GM18517 (cell line): ENCODE measurements at regions not wholly inside any gene's neighbourhood (a gene's known extent, or its start where the extent isn't known, plus 50 kb on each side); places are given as distances from the start of the nearest gene placed in this dataset.
"Not testable (repeated sequence)": the region's sequence is repeated elsewhere in the genome, so short reads cannot be mapped to it uniquely, and the experiment has no call there.

Experiments
- ATAC-seq: cut with Tn5 transposase; IDR thresholded peaks from one replicate; pipeline ENCODE4 v1.9.1; 2021; ENCODE audit warnings: mild to moderate bottlenecking, moderate library complexity; ENCODE audit not compliant: unreplicated experiment

DNA sequence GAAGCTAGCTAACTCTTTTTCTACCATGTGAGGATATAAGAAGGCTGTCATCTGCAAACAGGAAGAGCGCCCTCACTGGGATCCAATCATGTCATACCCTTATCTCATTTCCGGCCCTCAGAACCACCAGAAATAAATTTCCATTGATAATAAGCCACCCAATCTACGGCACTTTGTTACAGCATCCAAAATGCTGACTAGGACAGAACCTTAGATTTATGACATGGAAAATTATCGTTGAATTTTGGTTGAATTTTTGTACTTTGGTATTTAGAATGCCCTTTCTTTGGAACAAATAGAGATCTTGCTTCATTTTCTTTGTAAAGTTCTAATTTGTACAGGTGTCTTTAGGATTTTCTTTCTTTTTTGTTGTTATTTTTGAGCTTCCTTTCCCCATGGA is 53.3 kb upstream of the CYLC2 start:
- no peak for ATAC-seq

DNA sequence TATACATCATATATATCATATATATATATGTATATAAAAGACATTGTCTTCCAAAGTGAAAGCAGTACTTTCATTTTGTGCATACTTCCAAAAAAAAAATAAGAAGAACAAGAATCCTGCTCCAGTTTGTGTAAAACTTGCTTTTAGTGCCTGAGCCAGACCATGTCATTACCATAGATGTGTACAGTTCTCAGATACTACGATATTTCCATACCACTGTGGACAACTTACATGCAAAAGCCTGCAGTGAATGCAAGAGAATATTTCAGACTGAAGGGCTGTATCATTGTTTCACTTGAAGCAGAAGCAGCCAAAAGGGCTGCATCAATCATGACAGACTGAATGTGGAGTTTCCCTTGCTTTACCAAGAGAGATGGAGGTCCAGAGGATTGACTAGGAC is 72.6 kb upstream of the CYLC2 start:
- no peak for ATAC-seq

DNA sequence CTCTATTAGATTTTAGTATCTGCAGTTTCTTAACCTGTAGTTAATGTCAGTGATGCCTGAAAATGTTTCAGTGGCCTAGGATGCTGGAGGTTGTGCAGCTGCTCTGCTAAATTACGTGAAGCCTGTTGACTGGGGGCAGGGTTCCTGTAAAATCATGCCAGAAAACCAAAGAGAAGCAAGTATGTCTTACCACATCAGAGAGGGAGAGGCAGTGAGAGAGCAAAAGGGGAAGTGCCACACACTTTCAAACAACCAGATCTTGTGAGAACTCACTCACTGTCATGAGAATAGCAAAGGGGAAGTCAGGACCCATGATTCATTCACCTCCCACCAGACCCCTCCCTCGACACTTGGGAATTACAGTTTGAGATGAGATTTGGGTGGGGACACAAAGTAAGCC is 83.9 kb upstream of the CYLC2 start:
- ATAC-seq: no peak

DNA sequence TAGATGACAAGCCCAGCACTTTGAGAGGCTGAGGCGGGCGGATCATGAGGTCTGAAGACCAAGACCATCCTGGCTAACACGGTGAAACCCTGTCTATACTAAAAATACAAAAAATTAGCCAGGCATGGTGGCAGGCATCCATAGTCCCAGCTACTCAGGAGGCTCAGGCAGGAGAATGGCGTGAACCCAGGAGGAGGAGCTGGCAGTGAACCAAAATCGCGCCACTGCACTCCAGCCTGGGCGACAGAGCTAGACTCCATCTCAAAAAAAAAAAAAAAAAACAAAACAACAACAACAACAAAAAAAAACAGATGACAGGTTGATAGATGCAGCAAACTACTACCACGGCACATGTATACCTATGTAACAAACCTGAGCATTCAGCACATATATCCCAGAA is 89.3 kb upstream of the CYLC2 start:
- not testable (repeated sequence) for ATAC-seq

DNA sequence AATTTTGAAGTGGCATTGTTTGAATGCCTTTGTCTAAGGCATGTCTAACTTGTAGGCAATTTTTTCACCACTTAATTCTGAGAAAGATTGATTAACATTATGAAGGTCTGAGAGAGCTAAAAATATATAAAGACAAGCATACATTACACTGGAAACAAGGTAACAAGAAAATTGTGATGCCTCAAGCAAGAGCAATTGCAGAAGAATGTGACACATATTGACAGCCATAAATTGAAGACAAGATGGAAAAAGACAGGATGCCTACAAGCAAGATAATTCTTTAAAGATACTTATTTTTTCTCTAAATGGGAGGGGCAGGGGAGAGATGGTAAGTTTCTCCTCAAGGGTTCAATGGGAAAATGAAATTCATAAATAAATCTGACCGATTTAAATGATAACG is 103.1 kb upstream of the CYLC2 start:
- no peak for ATAC-seq

DNA sequence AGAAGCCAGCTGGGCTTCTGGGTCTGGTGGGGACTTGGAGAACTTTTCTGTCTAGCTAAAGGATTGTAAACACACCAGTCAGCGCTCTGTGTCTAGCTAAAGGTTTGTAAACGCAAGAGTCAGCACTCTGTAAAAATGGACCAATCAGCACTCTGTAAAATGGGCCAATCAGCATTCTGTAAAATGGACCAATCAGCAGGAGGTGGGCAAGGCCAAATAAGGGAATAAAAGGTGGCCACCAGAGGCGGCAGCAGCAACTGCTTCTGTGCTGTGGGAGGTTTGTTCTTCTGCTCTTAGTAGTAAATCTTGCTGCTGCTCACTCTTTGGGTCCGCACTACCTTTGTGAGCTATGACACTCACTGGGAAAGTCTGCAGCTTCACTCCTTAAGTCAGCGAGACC is 106.4 kb upstream of the CYLC2 start:
- ATAC-seq: not testable (repeated sequence)

DNA sequence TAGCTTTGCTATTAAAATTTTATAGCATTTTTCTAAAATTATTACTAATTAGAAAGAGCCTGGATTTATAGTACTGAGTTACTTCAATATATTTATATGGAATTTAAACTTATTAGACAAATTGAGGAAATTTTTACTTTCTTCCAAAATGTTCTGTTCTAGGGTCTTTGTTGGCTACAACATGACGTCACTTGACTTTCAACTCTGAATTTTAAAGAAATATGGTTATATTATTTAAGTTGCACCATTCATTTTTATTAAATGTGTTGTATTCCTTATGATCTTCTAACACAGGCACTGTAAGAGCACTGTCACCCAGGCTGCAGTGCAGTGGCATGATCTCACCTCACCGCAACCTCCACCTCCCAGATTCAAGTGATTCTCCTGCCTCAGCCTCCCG is 119.4 kb upstream of the CYLC2 start:
- ATAC-seq: no peak

DNA sequence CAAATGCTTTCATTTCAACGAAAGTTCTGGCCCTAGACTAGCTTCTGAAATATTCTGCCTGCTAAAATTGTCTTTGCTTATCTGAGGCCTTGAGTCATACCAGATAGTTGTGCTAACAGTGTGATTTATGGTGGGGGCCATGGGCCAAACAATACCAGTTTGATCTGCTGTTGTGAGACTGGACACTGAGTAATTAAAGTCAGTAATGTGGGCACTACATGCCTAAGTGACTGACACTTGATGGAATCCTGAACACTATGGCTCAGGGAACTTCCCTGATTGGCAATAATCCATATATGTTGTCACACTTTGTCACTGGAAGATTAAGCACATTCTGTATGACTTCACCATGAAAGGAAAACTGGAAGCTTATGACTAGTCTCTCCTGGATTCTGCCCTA is 127.6 kb upstream of the CYLC2 start:
- ATAC-seq: no peak

DNA sequence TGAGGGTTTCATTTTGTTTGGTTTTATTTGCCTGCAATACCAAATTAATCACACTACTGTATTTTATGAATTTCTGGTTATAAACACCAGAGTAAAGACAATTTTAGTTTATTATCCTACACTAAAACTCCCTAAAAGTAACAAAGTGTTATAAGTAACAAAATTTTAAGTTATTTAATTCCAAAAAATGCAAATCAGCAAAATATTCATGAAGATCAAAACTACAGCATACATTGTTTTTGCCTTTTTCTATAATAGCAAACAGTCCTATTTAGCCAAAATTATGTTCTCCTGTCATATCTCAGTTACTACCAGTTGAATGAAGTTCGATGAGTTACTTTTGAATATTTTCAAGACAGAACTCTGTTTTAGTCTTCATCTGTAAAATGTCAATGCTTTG is 132.7 kb upstream of the CYLC2 start:
- ATAC-seq: no peak

DNA sequence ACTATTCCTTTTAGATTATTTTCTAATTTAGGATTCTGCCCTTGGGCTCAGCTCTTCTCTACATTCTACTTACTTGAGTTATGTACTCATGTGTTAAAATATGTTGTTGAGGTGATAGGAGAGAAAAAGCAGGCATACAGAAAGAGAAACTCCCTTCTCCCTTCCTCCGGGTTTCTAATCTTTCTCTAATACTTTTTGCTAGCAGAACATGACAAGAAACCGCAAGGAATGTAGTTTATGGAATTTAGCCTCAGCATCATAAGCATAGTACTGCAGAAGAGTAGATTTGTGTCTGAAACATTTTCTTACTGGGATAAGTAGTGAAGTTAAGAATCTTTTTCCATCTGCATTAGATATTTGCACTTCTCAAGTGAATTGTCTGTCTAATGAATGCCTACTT is 139.5 kb upstream of the CYLC2 start:
- no peak for ATAC-seq

DNA sequence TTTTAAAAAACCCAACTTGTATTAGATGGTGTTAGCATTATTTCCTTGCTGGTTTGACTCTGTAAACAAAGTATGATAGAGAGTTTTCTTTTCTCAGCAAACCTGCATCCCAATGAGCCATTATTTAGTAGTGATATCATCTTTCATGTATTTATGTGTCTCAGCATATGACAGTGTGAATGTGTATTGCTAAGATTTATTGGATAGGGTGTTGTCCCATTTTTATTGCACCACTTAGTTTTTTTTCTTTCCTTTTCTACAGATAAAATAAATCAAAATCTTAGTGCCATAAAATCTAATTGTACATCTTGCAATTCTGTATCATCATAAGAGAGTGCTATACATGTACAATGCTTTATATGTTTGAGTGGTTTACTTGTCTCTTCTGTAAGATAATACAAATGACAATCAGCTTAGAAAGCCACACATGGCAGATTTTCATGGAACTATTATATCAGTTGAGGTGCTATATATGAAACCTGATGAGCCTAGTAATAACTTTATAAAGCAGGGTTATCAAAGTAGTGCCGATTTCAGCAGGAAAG is 149.2 kb upstream of the CYLC2 start:
- ATAC-seq: no peak

DNA sequence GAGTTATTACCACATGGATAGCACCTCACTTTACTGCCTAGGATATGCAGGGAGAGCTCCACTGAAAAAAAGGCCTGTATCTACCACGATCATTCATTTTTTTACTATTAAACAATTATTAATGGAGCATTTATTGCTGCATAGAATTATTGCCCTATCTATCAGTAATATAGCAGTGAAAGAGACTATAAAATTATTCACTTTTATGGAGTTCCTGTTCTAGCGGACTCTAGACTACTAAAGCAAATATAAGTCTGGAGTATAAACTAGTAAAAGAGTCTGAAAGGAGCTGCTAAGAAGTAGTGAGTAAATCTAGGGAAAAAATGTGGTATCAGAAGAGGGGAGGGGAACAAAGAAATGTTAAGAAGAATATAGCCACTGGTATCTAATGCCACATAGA is 150.4 kb upstream of the CYLC2 start:
- no peak for ATAC-seq

DNA sequence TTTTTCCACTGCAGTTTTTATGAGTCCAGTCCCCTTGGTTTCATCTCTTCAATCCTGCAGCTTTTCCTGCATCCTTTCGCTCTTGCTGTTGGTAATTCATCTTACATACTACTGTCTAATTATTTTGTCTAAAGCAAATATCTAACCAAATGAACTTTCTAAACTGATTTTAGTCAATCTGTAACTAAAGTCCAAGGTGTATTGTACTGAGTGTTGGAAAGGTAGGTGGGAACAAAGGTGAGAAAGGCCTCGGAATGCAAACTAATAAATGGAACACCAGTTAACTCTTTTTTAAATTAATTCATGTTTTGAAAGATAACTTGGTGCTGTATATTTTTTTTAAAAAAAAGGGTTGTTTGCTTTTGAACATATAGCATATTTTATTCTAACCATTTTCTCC is 152.7 kb upstream of the CYLC2 start:
- no peak for ATAC-seq

DNA sequence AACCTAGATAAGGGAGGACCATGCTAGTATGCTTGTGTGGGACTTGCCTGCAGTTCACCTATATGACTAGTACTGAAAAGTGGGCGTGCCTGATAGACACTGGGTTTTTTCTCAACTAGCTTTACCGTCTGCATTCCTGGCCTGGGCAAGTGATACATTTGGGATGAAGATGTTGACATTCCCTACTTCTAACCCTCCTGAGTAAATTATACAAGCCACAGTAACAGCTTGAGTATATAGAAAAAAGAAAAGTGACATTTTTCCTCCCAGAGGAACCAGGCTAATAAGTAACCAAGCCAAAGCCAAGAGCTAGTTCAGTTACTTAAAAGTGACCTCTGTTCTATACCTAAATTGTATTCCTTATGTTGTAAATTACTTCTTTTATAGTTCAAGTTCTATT is 153.8 kb upstream of the CYLC2 start:
- no peak for ATAC-seq

DNA sequence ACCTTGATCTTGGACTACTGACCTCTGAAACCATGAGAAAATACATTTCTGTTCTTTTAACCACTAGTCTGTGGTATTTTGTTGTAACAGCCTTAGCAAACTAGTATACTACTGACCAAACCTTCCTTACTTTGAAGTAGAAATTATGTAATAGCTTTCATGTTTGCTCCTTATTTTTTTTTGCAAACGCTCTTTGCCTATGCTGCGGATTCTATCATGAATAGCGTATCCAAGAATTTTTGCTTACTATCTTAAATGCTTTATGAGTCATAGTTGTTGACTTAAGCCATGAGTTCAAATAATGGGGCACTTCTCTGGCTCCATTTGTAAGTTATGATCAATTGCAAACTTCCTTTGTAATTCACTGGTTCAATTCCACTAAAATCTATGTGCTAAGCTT is 154.8 kb upstream of the CYLC2 start:
- ATAC-seq: no peak

DNA sequence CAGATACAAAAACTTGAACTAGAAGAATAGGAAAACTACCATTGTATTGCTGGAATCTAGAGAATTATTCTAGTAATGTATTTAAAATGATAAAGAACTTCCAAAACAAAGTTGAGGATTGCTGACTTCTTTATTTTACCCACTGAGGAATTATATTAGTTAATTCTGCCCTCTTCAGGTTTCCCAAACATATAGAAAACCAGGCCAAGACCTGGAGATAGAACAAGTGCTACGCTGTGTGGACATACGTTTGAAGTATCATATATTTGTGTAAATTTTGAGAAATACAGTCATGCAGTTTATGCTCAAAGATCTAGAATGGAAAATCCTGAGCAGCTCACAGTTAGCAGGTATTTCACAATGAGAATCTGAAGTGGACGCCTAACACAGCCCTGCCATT is 162.3 kb upstream of the CYLC2 start:
- no peak for ATAC-seq

DNA sequence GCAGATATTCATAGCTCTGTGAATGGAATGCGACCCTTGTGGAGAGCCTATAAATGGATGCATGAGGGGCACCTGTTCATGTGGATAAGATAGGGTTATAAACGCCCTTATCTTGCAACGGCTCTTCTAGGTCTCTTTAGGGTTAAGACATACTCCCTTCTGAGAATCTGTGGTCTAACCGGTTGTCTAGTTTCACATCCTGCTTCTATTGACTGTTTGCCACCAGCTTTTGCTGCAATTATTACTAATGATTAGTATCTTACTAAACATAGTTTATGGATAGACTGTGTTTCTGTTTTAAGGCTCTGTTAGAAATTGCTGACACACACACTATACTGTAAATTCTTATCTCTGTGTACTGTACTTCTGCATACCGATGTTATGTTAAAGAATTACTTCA is 198.9 kb upstream of the CYLC2 start:
- no peak for ATAC-seq

DNA sequence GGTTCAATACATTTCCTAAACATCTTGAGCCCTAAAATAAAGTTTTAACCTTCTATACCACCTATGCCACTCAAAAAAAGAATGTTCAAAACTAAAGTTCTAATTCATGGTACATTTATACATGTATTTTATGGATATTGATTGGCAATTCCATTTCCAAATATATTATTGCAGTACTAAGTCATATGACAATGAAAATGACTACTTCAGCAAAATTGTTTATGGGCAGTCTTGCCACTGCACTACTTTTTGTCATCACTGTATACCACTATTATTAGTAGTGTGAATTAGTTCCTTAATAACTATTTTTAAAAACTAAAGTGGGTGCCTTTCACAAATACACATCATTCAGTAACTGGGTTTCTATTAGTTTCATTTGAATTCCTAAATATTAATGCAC is 199.6 kb upstream of the CYLC2 start:
- ATAC-seq: no peak

DNA sequence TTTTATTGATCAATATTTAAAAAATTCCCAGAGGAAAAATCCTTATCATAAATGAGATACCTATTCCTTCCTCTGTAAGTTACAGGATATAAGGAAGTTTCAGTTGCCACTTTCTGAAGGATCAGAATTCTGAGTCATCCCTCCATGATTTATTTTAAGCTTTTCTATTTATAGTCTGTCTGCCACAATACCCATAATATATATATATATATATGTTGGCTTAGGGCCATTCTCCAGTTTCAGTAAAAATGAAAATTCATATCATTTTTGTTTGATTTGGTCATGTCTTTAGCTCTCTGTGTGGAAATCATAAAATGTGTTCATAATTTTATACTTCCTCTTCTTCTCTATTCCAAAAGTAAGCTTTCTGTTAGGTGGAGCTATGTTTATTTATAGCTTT is 215.8 kb upstream of the CYLC2 start:
- no peak for ATAC-seq

DNA sequence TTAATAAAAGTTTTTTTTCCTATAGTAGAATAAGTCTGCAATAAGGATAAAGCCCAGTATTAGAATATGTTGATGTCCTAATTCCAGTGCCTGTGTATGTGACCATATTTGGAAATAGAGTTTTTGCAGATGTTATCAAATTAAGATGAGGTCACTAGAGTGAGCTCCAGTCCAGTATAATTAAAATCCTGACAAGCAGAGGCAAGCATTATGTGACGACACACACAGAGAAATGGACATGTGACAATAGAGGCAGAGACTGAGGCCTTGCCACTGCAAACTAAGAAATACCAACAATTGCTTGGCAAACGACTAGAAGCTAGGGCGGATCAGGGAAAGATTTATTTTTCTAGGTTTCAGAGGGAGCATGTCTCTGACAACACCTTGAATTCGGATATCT is 216.4 kb upstream of the CYLC2 start:
- no peak for ATAC-seq

DNA sequence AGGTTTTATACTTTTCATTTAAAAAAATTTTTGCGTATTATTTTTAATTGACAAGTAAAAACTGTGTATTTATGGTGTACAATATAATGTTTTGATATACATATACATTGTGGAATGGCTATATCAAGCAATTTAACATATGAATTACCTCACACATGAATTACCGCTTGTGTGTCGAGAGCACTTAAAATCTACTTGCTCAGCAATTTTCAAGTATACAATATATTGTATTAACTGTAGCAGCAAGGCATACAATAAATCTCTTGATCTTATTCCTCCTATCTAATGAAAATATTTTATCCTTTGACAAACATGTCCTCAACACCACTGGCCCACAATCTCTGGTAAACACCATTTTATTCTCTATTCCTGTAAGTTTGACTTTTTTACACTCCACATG is 224.4 kb upstream of the CYLC2 start:
- ATAC-seq: no peak

DNA sequence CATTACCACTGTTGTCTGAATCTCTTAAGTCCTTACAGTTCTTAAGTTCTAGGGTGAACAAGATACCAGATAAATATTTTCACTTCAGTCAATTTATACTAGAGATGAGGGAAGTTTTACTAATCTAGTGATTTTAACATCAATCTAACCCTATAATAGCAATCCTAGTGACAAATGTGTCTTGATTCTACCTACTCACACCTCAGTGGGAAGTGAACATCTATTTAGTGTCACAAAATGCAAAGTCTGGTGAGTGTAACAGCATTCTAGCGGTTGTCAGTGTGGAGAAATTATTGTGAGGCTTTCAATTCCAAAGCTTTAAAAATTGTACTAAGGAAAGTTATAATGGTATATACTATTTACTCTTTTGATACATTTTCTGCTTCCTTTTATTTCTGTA is 225.8 kb upstream of the CYLC2 start:
- no peak for ATAC-seq

DNA sequence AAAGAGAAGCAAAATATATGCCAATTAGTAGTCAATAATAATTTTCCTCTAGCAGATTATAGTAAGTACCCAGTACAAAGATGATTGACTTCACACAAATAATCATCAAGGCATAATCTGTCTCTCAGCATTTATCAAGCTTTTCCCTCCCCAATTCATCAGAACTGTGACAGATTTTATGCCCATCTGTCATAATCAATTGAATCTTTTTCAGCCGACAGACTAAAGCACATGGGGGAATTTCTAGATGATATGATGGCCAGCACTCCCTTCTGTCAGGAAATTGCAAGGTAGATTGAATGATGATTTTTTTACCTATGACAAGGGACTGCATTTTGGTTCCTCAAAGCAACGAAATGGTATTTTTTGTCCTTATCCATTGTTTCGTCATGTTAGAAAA is 227.1 kb upstream of the CYLC2 start:
- ATAC-seq: no peak

DNA sequence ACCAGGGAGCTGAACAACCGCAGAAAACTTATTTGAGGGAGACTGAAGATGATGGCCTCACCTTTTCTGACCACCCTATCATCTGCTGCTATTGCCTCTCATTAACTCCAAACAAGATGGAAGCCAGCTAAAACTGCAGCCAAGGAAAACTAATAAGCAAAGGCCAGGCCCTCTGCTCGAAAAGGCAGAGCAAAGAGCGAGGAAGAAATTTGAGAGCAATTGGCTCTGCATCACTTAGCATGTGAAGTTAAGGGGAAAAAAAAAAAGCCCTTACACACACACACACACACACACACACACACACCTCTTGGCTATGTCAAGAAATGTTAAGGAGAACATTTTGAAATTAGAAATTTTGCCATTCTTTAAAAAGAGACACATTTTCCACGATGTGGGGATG is 228.1 kb upstream of the CYLC2 start:
- ATAC-seq: no peak
